Ovary (tissue), 7 donors: ENCODE measurements at regions not wholly inside any gene's neighbourhood (a gene's known extent, or its start where the extent isn't known, plus 50 kb on each side); places are given as distances from the start of the nearest gene placed in this dataset.

Experiments
- DNase-seq, 5 donors: peaks; one replicate each; pipeline ENCODE4 v3.0.0-alpha.2; 2019 to 2020
- H3K27ac ChIP-seq, 2 donors: fragments of 200-600 bp; one replicate each; pipeline versions ENCODE4 v1.5.1 to v1.8.0; 2019 to 2022
- H3K27me3 ChIP-seq: fragments of 200-600 bp; one replicate; pipeline ENCODE4 v1.8.0; 2022
- H3K36me3 ChIP-seq: fragments of 200-600 bp; sonication (generic); one replicate; pipeline ENCODE4 v1.5.1; 2019
- H3K4me1 ChIP-seq: one replicate; pipeline ENCODE4 v1.8.1; 2013; ENCODE audit warnings: mild to moderate bottlenecking, moderate library complexity; ENCODE audit not compliant: insufficient read depth
- H3K4me3 ChIP-seq: fragments of 200-600 bp; sonication (generic); one replicate; pipeline ENCODE4 v1.5.1; 2017
- H3K9me3 ChIP-seq, 2 donors: fragments of 200-600 bp in 1 of 2; sonication (generic) in 1 of 2; one replicate each; pipeline versions ENCODE4 v1.5.1 to v1.8.1; 2013 to 2019; ENCODE audit warnings: mild to moderate bottlenecking in 1 of 2, moderate library complexity in 1 of 2
- CTCF ChIP-seq, 3 donors: fragments of 450-650 bp in 2 of 3; fragments of 200-600 bp in 1 of 3; IDR thresholded peaks; one replicate each; pipeline versions ENCODE4 v1.5.1 to v1.8.0; 2016 to 2022; ENCODE audit warnings: antibody characterized with exemption in 3 of 3, mild to moderate bottlenecking in 1 of 3
- EP300 ChIP-seq: sonication (generic); formaldehyde crosslinking; IDR thresholded peaks from one replicate; pipeline ENCODE4 v1.6.1; 2017; ENCODE audit warnings: antibody characterized with exemption
- POLR2A ChIP-seq: fragments of 450-650 bp; IDR thresholded peaks from one replicate; pipeline ENCODE4 v1.6.1; 2017; ENCODE audit warnings: antibody characterized with exemption, mild to moderate bottlenecking, moderate library complexity
- WGBS, 3 donors: extraction: QIAGEN DNeasy Blood & Tissue Kit in 1 of 3; methylation state at CpG; one replicate each; pipeline versions ENCODE4 v1.1.5 to v1.1.7; 2013 to 2017; 5-methylcytosine and 5-hydroxymethylcytosine counted together
- intact Hi-C, 4 donors: fragments of 100-400 bp; cut with DNase I; formaldehyde crosslinking; loops; one replicate each; pipeline versions ENCODE4 v1.11.0 to v1.15.1; 2022 to 2023
- donor health status: DM: no; HTN: no; CAD: no; lungs with moderate emphysema.
- donor health status: DM: no; HTN: no; CAD: no.
- donor health status: Bipolar disorder and iron deficiency.
- donor health status: DM: no; HTN: no; CAD: no.
- donor health status: DM: yes; HTN: yes; CAD: no.

GRCh38 chr16:51409001-51409675 is 258.1 kb upstream of the SALL1 start:
- Histone ChIP-seq H3K4me3 (no peak overlapping the region), H3K9me3 (no peaks in the 10 kb centered on the region), H3K27me3 (no peaks in the 10 kb centered on the region), H3K36me3 (no peaks in the 10 kb centered on the region), H3K27ac (no peak overlapping the region), H3K4me1 (no peaks in the 10 kb centered on the region)
- no peak for DNase-seq
- 70 to 89% (median 84%) methylated on average over 5 of the region's 5 CpGs for WGBS, 3 donors
- intact Hi-C loops = no loop called here
- TF ChIP-seq CTCF (IDR thresholded peaks at IDR 0.05) (no peak), POLR2A (no peak), EP300 (no peak)

- H3K9me3 ChIP-seq = no peaks in the 10 kb centered on the region
- 7 to 21% (median 15%) methylated on average over 4 of the region's 4 CpGs for WGBS, 3 donors
- no peak overlapping the region for H3K4me3 ChIP-seq
- no peak for DNase-seq
- H3K27me3 ChIP-seq = no peaks in the 10 kb centered on the region
- H3K36me3 ChIP-seq = no peaks in the 10 kb centered on the region
- TF ChIP-seq POLR2A = no peak
- no peak for TF ChIP-seq EP300
- intact Hi-C loops = no loop called here
- no peak overlapping the region for H3K27ac ChIP-seq
- no peaks in the 10 kb centered on the region for H3K4me1 ChIP-seq
Observed at GRCh38 chr16:51408357-51408756, 257.3 kb upstream of the SALL1 start.

GRCh38 chr16:51407921-51408320 is 256.9 kb upstream of the SALL1 start:
- H3K27me3 ChIP-seq = no peaks in the 10 kb centered on the region
- TF ChIP-seq CTCF (IDR thresholded peaks at IDR 0.05) (no peak), POLR2A (no peak), EP300 (no peak)
- no peak overlapping the region for H3K4me3 ChIP-seq
- no peak overlapping the region for H3K27ac ChIP-seq
- H3K4me1 ChIP-seq = no peaks in the 10 kb centered on the region
- H3K9me3 ChIP-seq = no peaks in the 10 kb centered on the region
- intact Hi-C loops = no loop called here
- WGBS, 3 donors = 61 to 75% (median 65%) methylated on average over 1 of the region's 1 CpG
- DNase-seq = no peak
- H3K36me3 ChIP-seq = no peaks in the 10 kb centered on the region

- Histone ChIP-seq H3K4me3 (no peak overlapping the region), H3K9me3 (no peaks in the 10 kb centered on the region), H3K36me3 (no peaks in the 10 kb centered on the region), H3K27me3 (no peaks in the 10 kb centered on the region), H3K27ac (no peak overlapping the region), H3K4me1 (no peaks in the 10 kb centered on the region)
- no peak for DNase-seq
- 73 to 93% (median 86%) methylated on average over 4 of the region's 4 CpGs for WGBS, 3 donors
- TF ChIP-seq POLR2A (no peak), CTCF (IDR thresholded peaks at IDR 0.05) (no peak), EP300 (no peak)
- intact Hi-C loops = no loop called here
Observed at GRCh38 chr16:51407199-51407598, 256.1 kb upstream of the SALL1 start.

GRCh38 chr16:51405361-51405760 is 254.3 kb upstream of the SALL1 start:
- no peak for DNase-seq
- no peak overlapping the region for H3K4me3 ChIP-seq
- H3K9me3 ChIP-seq = no peaks in the 10 kb centered on the region
- intact Hi-C loops = no loop called here
- no peaks in the 10 kb centered on the region for H3K27me3 ChIP-seq
- WGBS, 3 donors = 72 to 85% (median 80%) methylated on average over 2 of the region's 2 CpGs
- TF ChIP-seq POLR2A = no peak
- TF ChIP-seq EP300 = no peak
- no peak for TF ChIP-seq CTCF (IDR thresholded peaks at IDR 0.05)
- no peaks in the 10 kb centered on the region for H3K4me1 ChIP-seq
- no peaks in the 10 kb centered on the region for H3K36me3 ChIP-seq
- H3K27ac ChIP-seq = no peak overlapping the region
